ENCODE measurements at regions not wholly inside any gene's neighbourhood (a gene's known extent, or its start where the extent isn't known, plus 50 kb on each side); places are given as distances from the start of the nearest gene placed in this dataset.
A peak's percentile ranks its signal among the peaks of the same experiment; 100 is the strongest.
"Not testable (repeated sequence)": the region's sequence is repeated elsewhere in the genome, so short reads cannot be mapped to it uniquely, and the experiment has no call there.

DNA sequence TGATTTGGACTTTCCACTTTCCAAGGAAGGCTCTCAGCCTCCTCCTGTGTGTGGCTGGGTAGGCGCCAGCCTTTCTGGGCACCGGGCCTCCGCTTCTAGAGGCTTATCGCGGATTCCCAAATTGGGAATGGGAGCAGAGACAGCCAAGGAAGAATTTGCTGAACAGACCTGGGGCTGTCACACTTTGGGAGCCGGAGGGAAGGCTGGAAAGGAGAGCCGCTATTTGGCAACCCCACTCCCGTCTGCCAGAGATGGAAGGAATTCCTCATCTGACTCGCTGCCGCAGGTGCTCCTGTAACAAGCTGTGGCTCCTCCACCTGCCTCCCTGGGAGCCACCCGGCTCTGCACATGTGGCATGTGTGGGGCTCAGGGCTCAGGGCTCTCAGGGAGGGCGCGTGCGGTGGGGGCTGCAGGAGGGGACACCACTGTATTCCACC lies 50.8 kb upstream of the ECHDC3 start:
- DNase-seq (ENCODE audit: low spot score) (no peak), FAIRE-seq (no peak)

DNA sequence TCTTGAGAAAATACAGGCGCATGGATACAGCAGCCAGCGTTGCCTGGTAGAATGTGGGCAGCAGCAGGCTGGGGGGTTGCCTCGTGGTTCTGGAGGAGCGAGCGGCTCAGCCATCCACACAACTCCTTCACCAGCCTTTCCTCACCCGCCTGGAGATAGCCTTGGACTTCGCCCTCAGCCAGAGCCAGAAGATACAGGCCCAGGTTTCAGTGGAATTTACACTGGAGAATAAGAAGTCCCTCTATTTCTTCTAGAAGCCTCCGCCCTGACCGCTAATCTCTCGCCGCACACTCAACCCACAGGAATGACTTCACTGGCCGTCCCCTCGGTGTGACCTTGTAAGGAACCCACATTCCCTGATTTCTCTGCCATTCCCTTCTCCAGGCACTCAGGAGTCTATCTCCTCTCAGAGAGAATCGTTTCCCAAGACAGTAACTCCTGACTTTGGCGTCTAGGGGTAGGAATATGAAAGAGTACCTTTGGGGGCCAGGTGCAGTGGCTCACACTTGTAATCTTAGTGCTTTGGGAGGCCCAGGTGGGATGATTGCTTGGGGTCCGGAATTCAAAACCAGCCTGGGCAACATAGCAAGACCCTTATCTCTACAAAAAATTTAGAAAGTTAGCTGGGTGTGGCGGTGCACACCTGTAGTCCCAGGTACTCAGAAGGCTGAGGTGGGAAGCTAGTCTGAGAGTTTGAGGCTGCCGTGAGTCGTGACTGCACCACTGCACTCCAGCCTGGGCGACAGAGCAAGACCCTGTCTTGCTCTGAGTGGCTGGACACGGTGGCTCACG lies 52.0 kb upstream of the ECHDC3 start:
- no peak for DNase-seq (ENCODE audit: low spot score)
- no peak for FAIRE-seq

DNA sequence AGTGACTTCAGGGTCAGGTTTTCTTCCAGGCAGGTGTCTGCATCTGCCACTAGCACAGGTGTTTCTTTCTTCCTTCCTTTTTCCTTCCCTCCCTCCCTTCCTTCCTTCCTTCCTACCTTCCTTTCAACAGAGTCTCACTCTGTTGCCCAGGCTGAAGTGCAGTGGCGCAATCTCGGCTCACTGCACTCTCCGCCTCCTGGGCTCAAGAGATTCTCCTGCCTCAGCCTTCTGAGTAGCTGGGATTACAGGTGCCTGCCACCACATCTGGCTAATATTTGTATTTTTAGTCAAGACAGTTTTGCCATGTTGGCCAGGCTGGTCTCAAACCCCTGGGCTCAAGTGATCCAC lies 53.8 kb upstream of the ECHDC3 start:
- not testable (repeated sequence) for FAIRE-seq; DNase-seq (ENCODE audit: low spot score)

DNA sequence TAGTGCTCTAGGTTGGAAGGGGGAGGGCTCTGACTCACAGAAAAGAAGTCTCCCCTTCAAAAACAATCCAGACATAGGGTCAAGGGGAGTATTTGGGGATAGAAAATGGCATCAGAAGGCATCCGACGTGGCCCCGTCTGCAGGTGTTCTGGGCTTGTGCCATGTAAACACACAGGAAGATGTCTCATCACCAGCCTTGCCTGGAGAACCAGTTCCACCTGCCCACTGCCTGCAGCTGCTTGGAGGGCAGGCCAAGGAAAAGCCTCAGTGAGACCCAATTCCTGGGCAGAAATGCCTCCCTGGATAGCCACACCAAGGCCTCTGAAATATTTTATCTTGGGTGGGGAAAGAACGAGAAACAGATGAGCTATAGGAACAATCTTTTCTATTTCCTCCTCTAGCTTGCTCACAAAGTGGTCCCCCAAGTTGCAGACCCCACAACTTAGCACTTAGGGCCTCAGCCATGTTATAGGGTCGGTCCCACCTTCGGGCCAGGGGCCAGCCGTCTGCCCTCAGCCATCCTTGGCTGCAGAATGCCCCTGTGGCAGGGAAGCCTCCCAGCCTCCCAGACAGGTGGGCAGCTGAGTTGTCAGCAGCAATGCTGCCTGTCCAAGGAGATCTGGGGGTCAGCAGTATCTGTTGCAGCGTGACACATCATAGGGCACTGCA lies 54.3 kb upstream of the ECHDC3 start:
- FAIRE-seq, result no peak

DNA sequence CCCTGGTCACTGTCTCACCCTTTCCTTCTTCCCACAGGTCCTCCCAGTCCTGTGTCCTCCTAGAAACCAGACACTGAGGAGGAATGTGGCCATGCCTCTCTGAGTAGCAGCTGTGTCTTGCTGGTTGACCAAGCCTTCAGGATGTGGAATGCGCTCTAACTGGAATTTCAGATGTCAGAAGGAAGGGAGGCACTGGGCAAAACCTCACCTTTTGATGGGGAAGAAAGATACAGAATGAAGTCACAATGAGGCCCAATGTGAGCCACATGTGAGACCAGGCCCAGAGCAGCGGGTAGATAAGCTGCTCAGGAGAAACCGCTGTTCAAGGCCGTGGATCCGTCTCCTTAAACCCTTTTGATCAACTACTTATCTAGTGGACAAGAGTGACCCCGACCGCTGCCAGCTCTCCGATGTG lies 54.8 kb upstream of the ECHDC3 start:
- FAIRE-seq (no peak), DNase-seq (ENCODE audit: low spot score) (peak; percentile 39)

More for the DNA sequence above, 54.3 kb upstream of the ECHDC3 start:
- DNase-seq (ENCODE audit: low spot score), result peak; percentile 42

DNA sequence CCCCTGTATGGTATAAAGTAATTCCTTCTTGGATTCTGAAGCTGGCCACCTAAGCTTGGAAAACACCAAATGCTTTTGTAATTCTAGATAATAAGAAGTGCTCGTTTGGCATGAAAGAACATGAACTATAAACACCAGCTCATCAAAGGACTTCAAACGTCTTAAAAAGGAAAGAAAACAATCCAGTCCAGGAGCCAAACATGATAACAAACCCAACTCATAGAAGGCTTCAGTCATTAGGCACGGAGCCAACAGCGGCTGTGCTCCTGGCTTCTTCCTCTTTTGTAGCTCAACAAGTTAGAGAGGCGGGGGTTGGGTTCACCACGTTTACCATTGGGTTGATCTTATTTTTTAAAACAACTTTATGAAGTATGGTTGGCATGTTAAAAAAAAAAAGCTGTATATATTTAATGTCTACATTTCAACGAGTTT lies 56.4 kb upstream of the ECHDC3 start:
- FAIRE-seq (no peak), DNase-seq (ENCODE audit: low spot score) (peak; percentile 30)

DNA sequence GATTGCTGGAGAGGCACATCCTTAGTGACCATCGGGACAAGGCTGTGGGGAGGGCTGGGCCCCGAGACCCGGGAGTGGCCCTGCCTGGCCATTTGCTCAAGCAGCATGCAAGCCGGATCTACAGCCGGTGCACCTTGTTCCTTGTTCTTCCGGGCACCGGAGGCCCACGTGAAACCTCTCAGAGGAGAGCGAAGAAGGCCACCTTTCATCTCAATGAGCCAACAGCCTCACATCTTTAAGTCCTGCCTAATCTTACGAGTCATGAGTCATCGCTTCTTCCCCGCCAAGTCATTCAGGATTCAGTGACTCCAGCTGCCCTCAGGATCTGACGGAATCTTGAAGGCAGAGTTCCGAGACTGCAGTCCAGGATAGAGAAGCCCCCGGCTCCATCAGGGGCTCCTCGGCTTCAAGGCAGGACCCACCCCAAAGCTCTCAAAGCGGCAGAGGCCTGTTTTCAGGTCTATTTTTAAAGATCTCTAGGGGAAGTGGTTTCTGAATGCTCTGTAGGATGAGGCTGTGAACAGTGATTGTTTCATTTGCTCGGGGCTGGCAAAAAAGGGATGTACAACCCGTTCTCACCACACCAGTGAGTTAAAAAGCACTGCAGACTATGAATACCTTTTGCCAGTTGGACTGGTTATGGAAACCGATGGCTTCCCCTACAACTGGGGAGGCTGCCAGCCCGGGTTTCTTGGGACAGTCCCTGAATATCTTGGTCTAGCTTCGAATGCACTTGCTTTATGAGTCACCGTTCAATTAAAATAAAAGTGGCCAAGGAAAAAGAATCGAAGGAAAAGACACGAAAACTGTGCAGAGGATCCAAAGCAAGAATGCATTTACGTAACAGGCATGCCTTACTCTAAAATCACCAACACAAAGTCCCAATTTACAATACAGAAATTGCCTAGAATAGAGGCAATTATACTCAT lies 57.2 kb upstream of the ECHDC3 start:
- no peak for FAIRE-seq
- peak; percentile 91 for DNase-seq (ENCODE audit: low spot score)

DNA sequence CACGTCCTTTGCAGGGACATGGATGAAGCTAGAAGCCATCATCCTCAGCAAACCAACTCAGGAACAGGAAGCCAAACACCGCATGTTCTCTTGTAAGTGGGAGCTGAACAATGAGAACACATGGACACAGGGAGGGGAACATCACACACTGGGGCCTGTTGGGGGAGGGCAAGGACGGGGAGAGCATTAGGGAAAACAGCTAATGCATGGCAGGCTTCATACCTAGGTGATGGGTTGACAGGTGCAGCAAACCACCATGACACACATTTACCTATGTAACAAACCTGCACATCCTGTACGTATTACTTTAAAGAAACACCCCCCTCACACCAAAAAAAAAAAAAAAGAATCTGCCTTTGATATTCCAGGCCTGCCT lies 57.9 kb upstream of the ECHDC3 start:
- DNase-seq (ENCODE audit: low spot score); FAIRE-seq: not testable (repeated sequence)

DNA sequence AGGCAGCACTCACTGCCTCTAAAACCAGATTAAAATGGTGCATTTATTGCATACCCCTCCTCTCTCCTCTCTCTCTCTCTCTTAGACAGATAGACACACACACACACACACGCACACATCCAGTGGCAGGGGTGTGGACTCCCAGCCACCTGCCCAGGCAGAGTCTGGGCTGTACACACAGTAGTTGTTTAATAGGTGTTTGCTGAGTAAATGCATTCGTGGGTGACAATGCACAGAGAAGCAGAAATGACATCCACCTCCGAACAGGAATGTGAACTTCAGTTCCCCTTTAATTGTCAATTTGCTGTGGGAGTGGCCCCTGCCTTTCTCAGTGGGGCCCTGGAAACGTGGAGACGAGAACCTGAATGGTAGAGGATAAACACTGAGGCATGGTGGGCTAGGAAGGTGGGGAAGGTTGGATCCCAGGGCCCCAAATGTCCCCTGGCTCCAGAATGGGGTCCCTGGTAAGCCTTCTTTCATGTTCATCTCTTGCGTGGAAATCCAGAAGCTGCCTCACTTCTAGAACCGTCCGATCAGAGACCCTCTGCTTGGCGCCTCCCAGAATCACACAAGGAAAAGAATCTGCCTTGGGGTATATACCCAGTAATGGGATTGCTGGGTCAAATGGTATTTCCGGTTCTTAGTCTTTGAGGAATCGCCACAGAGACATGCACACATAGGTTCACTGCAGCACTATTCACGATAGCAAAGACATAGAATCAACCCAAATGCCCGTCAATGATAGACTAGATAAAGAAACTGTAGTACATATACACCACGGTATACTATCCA lies 58.5 kb upstream of the ECHDC3 start:
- FAIRE-seq, result no peak
- DNase-seq (ENCODE audit: low spot score), result no peak

DNA sequence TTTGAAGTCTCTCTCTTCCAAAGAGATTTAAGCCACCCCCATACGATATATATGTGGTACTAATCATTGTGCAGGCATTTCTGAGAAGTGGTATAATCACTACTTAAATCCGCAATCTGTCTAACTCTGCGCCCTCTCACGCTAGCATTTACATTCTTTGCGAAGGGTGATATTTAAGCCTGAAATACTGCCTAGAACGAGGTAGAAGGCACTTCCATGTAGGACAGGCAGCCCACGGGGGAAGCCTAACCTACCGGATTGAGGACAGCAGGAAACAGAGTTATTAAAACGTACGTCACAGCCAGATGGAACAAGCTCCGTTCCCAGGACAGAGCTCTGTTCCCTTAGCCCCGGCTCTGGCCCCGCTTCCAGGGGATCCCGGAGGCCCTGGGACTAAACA lies 59.3 kb upstream of the ECHDC3 start:
- FAIRE-seq (no peak), DNase-seq (ENCODE audit: low spot score) (no peak)

DNA sequence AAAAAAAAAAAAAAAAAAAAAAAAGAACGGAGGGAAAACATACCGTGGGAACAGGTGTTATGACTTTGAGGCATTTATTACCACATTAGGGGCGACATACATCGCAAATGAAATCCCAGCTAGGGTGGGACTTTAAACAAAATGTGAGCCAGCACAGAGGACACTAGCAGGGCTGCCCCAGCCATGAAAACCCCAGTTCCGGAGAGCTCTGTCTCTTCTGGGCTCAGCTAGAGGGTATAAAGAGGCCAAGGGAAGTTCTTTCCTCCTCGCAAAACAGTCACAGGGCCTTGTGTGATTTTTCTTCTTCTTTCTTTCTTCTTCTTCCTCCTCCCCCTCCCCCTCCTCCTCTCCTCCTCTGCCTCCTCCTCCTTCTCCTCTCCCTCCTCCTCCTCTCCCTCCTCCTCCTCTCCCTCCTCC lies 59.9 kb upstream of the ECHDC3 start:
- DNase-seq (ENCODE audit: low spot score), result no peak
- FAIRE-seq, result no peak

DNA sequence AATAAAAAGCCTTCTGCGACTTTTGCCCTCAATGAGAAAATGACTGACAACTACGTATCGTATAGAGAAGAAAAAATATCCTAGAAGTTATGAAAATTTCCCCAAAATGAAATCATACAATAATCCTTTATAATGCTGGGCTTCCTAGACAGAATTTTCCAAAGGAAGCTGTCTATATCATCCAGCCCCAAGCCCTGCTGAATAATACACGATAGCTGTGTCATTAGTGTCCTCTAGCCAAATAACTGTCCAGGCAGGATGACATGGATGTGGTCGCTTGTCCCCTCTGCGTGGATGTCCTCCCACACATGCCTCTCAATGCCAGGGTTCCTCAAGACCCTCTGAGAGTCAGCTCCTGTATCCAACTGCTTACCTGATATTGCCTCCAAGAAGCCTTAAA lies 61.7 kb upstream of the ECHDC3 start:
- no peak for DNase-seq (ENCODE audit: low spot score)
- FAIRE-seq, result no peak

DNA sequence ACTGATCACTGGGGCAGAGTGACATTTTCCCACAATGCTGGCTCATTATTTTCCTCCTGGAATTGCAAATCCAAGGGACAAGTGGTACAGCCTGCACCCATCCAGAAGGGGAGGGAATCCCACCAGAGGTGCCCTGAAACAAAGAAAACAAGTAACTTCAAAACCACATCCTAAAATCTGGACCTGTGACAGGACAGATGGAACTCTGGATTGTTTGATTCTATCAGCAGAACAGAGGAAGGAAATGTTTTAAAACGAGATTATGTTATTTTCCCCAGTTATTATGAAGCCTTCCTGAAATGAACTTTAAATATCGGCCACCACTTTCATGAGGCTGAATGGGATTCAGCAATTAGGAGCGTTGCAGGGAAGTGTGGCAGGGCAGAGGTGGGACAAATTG lies 62.2 kb upstream of the ECHDC3 start:
- FAIRE-seq, result no peak
- DNase-seq (ENCODE audit: low spot score), result no peak

DNA sequence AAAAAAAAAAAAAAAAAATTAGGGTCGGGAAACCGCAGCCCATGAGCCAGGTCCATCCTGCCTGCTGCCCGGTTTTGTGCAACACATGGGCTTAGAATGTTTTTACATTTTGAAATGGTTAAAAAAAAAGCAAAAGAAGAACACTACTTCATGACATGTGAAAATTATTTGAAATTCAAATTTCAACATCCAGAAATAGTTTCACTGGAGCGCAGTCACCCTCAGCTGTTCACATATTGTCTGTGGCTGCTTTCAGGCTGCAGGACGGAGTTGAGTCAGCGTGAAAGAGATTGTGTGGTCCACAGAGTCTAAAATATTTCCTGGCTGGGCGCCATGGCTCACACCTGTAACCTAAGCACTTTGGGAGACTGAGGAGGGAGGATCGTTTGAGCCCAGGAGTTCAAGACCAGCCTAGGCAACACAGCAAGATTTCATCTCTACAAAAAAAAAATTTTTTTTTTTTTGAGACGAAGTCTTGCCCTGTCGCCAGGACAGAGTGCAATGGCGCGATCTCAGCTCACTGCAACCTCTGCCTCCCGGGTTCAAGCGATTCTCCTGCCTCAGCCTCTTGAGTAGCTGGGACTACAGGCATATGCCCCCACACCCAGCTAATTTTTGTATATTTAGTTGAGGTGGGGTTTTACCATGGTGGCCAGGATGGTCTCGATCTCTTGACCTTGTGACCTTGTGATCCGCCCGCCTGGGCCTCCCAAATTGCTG lies 63.9 kb upstream of the ECHDC3 start:
- FAIRE-seq, result no peak
- peak; percentile 80 for DNase-seq (ENCODE audit: low spot score)

DNA sequence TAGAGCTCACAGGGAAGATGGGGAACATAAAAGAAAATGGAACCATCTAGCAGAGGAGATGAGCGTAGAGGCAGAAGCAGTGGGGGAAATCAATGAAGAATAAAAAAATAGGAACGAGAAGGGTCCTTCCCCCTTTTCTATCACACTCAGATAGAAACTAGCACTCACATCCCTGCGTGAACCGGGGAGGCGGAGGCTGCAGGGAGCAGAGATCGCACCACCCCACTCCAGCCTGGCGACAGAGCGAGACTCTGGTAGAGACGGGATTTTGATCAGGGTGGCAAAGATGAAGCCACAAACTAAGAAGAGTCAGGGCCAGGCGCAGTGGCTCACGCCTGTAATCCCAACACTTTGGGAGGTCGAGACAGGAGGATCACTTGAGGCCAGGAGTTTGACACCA lies 64.7 kb upstream of the ECHDC3 start:
- no peak for DNase-seq (ENCODE audit: low spot score)
- no peak for FAIRE-seq

DNA sequence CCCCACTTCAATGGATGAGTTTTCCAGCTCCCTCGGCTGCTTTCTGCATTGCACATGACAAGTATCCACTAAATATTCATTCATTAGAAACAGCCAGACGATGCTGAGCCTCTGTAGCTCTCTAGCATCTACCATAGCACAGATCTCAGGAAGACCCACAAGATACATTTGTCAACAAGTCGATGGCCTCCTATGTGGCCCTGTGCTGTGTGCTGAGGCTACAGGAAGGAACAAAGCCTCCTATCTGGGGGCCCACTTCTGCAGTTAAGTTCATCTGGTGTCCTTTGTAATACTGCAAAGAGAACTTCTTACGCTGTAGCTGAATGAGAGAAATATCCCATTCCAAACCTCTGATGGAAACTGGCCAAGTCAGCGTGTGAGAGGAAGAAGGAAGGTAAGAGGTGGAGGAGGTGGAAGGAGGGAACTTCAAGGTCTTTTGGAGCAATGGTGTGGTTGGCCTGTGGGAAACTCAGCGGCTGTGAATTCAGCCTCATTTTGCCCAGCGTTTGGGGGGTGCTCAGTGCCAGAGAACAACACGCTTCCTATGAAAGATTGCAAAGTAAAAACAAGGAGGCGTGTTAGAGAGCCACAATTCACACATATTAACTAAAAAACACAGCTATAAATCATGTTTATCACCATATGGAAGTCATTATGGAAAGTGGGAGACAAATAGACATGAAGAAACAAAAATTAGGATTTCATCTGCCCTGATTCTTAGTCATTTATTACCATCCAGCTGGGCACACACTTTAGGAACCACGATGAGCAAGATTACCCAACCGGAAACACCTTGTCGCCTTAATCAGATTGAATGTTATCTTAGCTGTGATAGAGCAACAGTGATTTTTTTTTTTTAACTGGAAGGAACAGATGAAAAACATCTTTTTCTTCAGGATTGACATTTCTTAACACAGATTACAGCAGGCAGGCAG lies 62.2 kb upstream of the USP6NL start:
- FAIRE-seq, result no peak

DNA sequence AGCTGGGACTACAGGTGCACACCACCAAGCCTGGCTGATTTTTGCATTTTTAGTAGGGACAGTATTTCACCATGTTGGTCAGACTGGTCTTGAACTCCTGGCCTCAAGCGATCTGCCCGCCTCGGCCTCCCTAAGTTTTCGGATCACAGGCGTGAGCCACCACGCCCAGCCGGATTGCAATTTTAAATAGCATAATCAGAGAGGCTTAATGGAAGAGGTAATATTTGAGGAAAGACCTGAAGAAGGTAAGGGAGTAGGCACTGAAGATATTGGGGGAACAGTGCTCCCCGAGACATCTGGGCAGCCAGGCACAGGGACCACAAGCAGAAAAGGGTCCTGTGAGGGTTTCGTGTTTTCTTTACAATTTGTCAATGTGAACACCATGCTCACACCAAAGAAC lies 61.4 kb upstream of the USP6NL start:
- DNase-seq (ENCODE audit: low spot score), result no peak
- FAIRE-seq, result no peak

More for the DNA sequence above, 62.2 kb upstream of the USP6NL start:
- no peak for DNase-seq (ENCODE audit: low spot score)

DNA sequence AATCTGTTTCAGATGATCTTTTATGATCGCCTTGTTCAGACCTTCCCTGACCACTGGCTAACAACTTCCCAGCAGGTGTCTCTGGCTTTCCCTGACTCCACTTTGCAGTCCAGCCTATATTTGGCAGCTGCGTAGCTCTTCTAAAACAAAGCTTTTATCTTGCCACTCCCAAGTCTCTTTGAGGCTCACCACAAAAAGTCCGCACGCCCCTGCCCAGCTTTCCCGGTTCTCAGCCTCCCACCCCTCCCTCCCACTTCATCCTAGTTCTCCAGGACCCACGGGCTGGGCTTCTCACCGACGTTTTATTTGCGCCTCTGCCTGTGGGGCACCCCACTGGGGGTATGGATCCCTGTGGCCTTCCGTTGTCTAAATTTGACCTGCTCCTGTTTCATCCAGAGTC lies 58.9 kb upstream of the USP6NL start:
- DNase-seq (ENCODE audit: low spot score) (no peak), FAIRE-seq (no peak)

Data from urothelium cell line (cell line).